Liver (tissue), 8 donors: ENCODE measurements at regions not wholly inside any gene's neighbourhood (a gene's known extent, or its start where the extent isn't known, plus 50 kb on each side); places are given as distances from the start of the nearest gene placed in this dataset.
"Not testable (repeated sequence)": the region's sequence is repeated elsewhere in the genome, so short reads cannot be mapped to it uniquely, and the experiment has no call there.

Experiments
- DNase-seq: peaks from one replicate; pipeline ENCODE4 v3.0.0-alpha.2; 2017; ENCODE audit warnings: low spot score
- H3K27ac ChIP-seq, 2 donors: one replicate each; pipeline ENCODE4 v1.7.0; 2013; ENCODE audit warnings: inconsistent platforms in 2 of 2, low read length in 2 of 2, control low read depth in 1 of 2, low read depth in 1 of 2, mild to moderate bottlenecking in 1 of 2
- H3K27me3 ChIP-seq, 4 donors: one replicate each; pipeline versions ENCODE4 v1.6.1 to v1.7.0; 2013; ENCODE audit warnings: low read length in 3 of 4, inconsistent platforms in 1 of 4, mild to moderate bottlenecking in 1 of 4, moderate library complexity in 1 of 4; ENCODE audit not compliant: control insufficient read depth in 4 of 4, insufficient read depth in 4 of 4
- H3K36me3 ChIP-seq, 4 donors: one replicate each; pipeline versions ENCODE4 v1.6.1 to v1.7.0; 2013; ENCODE audit warnings: low read length in 3 of 4, mild to moderate bottlenecking in 3 of 4, low read depth in 1 of 4, moderate library complexity in 1 of 4; ENCODE audit not compliant: control insufficient read depth in 4 of 4, insufficient read depth in 3 of 4
- H3K4me1 ChIP-seq, 4 donors: one replicate each; pipeline versions ENCODE4 v1.6.1 to v1.7.0; 2013; ENCODE audit warnings: low read length in 3 of 4, mild to moderate bottlenecking in 3 of 4, moderate library complexity in 1 of 4; ENCODE audit not compliant: control insufficient read depth in 4 of 4, insufficient read depth in 4 of 4
- H3K4me3 ChIP-seq, 3 donors: one replicate each; pipeline versions ENCODE4 v1.6.1 to v1.7.0; 2013; ENCODE audit warnings: low read length in 3 of 3, control low read depth in 1 of 3, low read depth in 1 of 3, mild to moderate bottlenecking in 1 of 3
- H3K9ac ChIP-seq, 2 donors: one replicate each; pipeline ENCODE4 v1.7.0; 2013; ENCODE audit warnings: low read length in 2 of 2, mild to moderate bottlenecking in 2 of 2, moderate library complexity in 2 of 2, control low read depth in 1 of 2, low read depth in 1 of 2
- H3K9me3 ChIP-seq, 4 donors: one replicate each; pipeline versions ENCODE4 v1.6.1 to v1.7.0; 2013; ENCODE audit warnings: low read length in 3 of 4; ENCODE audit not compliant: control insufficient read depth in 4 of 4
- EGR1 ChIP-seq, 2 donors: IDR thresholded peaks; 2 replicates each; pipeline ENCODE4 v1.6.1; 2016 to 2018; ENCODE audit warnings: antibody characterized with exemption in 2 of 2, low read depth in 2 of 2
- FOXA1 ChIP-seq: IDR thresholded peaks from 2 replicates; pipeline ENCODE4 v1.6.1; 2016; ENCODE audit warnings: antibody characterized with exemption
- FOXA2 ChIP-seq: IDR thresholded peaks from 2 replicates; pipeline ENCODE4 v1.6.1; 2016; ENCODE audit warnings: antibody characterized with exemption
- HNF4A ChIP-seq, 2 donors: conservative IDR thresholded peaks; 2 replicates each; pipeline ENCODE4 v1.6.1; 2016; ENCODE audit warnings: antibody characterized with exemption in 2 of 2, mild to moderate bottlenecking in 2 of 2
- JUND ChIP-seq, 2 donors: IDR thresholded peaks; 2 replicates each; pipeline ENCODE4 v1.6.1; 2016; ENCODE audit warnings: antibody characterized with exemption in 2 of 2
- RAD21 ChIP-seq, 2 donors: IDR thresholded peaks; 2 replicates each; pipeline ENCODE4 v1.6.1; 2016; ENCODE audit warnings: antibody characterized with exemption in 2 of 2, mild to moderate bottlenecking in 2 of 2
- RXRA ChIP-seq, 2 donors: IDR thresholded peaks; 2 replicates each; pipeline ENCODE4 v1.6.1; 2017 to 2018; ENCODE audit warnings: antibody characterized with exemption in 2 of 2, mild to moderate bottlenecking in 1 of 2
- SP1 ChIP-seq: IDR thresholded peaks from 2 replicates; pipeline ENCODE4 v1.6.1; 2018; ENCODE audit warnings: antibody characterized with exemption, mild to moderate bottlenecking
- YY1 ChIP-seq: IDR thresholded peaks from 2 replicates; pipeline ENCODE4 v1.6.1; 2016; ENCODE audit warnings: antibody characterized with exemption, mild to moderate bottlenecking
- WGBS: extraction: QIAGEN DNeasy Blood & Tissue Kit; methylation state at CpG from one replicate; pipeline ENCODE4 v1.1.7; 2013; 5-methylcytosine and 5-hydroxymethylcytosine counted together
- TF ChIP-seq, protein P1 (sequence below): IDR thresholded peaks from 2 replicates; pipeline ENCODE4 v1.6.1; 2016; ENCODE audit warnings: antibody characterized with exemption
- TF ChIP-seq, protein P2 (sequence below): IDR thresholded peaks from 2 replicates; pipeline ENCODE4 v1.6.1; 2016; ENCODE audit warnings: antibody characterized with exemption
- TF ChIP-seq, protein P3 (sequence below): fragments of 150-350 bp; IDR thresholded peaks from 2 replicates; pipeline ENCODE4 v1.5.1; 2017; ENCODE audit warnings: improper control_type of control experiment, low read depth, low read length; ENCODE audit not compliant: missing input control
- donor health status: healthy.
- donor health status: healthy.
- donor health status: healthy.
- donor health status: healthy.
- donor health status: healthy.

DNA sequence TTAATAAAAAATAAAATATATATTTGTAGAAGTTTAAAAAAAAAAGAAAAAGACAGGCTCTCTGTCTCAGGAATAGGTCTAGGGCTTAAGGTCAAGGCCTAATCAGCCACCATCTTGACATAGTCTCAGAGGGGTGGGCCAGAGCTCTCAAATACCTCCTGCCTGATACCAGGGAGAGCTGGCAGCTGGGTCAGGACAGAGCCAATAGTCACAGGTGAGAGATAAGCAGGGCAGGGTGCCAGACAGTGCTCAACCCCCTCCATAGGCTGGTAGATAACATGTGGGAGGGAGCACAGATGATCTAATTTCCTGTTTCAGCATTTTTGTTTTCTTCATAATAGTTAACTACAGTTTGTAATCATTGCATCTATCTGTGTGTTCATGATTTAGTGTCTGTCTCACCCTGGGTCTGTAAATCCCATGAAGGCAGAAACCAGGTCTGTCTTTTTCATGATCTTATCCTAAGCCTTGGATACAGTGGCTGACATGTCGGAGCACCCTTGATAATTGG lies 152.0 kb upstream of the GRIK3 start:
- peaks cover 0 to 3% (median 0%) of the 10 kb centered on the region in 4 donors for H3K9me3 ChIP-seq
- TF ChIP-seq FOXA1 (no peak), RAD21 (IDR thresholded peaks at IDR 0.05) (no peak), HNF4A (conservative IDR thresholded peaks at IDR 0.05) (no peak), EGR1 (IDR thresholded peaks at IDR 0.05; ENCODE audit: low read depth in 2 of 2) (no peak), FOXA2 (no peak), JUND (IDR thresholded peaks at IDR 0.05) (no peak), RXRA (IDR thresholded peaks at IDR 0.05) (no peak), SP1 (no peak)
- TF ChIP-seq, protein P1, sequence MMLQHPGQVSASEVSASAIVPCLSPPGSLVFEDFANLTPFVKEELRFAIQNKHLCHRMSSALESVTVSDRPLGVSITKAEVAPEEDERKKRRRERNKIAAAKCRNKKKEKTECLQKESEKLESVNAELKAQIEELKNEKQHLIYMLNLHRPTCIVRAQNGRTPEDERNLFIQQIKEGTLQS = no peak
- TF ChIP-seq, protein P2, sequence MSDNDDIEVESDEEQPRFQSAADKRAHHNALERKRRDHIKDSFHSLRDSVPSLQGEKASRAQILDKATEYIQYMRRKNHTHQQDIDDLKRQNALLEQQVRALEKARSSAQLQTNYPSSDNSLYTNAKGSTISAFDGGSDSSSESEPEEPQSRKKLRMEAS = no peak
- TF ChIP-seq, protein P3, sequence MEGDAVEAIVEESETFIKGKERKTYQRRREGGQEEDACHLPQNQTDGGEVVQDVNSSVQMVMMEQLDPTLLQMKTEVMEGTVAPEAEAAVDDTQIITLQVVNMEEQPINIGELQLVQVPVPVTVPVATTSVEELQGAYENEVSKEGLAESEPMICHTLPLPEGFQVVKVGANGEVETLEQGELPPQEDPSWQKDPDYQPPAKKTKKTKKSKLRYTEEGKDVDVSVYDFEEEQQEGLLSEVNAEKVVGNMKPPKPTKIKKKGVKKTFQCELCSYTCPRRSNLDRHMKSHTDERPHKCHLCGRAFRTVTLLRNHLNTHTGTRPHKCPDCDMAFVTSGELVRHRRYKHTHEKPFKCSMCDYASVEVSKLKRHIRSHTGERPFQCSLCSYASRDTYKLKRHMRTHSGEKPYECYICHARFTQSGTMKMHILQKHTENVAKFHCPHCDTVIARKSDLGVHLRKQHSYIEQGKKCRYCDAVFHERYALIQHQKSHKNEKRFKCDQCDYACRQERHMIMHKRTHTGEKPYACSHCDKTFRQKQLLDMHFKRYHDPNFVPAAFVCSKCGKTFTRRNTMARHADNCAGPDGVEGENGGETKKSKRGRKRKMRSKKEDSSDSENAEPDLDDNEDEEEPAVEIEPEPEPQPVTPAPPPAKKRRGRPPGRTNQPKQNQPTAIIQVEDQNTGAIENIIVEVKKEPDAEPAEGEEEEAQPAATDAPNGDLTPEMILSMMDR = no peak
- H3K36me3 ChIP-seq = no peaks in the 10 kb centered on the region
- H3K27ac ChIP-seq = no peak overlapping the region
- no peak overlapping the region for H3K9ac ChIP-seq
- H3K27me3 ChIP-seq = peaks cover 0 to 4% (median 1%) of the 10 kb centered on the region in 4 donors
- WGBS = 83% methylated on average over 1 of the region's 1 CpG
- no peak overlapping the region for H3K4me3 ChIP-seq
- DNase-seq = no peak
- no peaks in the 10 kb centered on the region for H3K4me1 ChIP-seq

DNA sequence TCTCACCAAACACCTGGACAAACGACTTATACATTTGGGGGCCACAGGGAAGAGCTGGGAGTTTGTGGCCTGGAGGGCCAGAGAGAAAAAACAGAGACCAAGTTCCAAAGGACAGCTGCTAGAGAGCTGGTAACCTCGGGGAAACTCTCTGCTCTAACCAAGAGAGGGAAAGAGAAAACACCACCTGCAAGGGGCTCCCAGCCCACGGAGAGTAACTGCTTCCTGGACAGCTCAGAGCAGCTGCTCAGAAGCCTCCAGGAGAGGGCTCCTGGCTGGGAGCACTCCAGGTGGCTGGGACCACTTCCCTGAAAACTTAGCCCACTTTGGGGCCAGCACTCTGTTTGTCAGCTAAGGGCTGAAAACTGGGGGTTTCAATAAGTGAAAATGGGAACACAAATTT lies 154.8 kb upstream of the GRIK3 start:
- H3K27me3 ChIP-seq = peaks cover 0 to 7% (median 1%) of the 10 kb centered on the region in 4 donors
- peaks cover 0 to 4% (median 0%) of the 10 kb centered on the region in 4 donors for H3K9me3 ChIP-seq
- no peak for DNase-seq
- H3K4me3 ChIP-seq = no peak overlapping the region
- no peaks in the 10 kb centered on the region for H3K36me3 ChIP-seq
- H3K27ac ChIP-seq = no peak overlapping the region
- 33% methylated on average over 3 of the region's 3 CpGs for WGBS
- H3K9ac ChIP-seq = no peak overlapping the region
- no peak for TF ChIP-seq YY1
- no peaks in the 10 kb centered on the region for H3K4me1 ChIP-seq

DNA sequence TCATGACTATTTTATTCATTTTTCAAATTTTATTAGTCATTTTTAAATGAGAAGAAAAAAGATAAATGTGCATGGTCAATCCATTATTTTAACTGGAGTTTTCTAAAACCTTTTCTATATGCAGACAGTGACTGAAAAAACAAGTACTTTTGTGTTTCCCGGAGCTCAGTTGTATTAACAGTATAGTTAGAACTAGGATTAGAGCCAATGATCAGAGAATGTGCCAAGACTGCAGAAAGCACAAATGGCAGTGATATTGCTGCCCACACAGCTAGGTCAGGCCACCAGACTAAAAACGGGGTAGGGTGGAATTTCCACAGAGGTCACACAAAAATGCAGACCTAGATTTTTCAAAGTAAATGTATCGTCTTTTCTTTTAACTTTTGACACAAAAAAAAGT lies 163.1 kb upstream of the GRIK3 start:
- Histone ChIP-seq H3K4me3 (no peak overlapping the region), H3K9me3 (peaks cover 0 to 4% (median 4%) of the 10 kb centered on the region in 4 donors), H3K27ac (no peak overlapping the region), H3K36me3 (no peaks in the 10 kb centered on the region), H3K9ac (no peak overlapping the region), H3K27me3 (peaks cover 0 to 4% (median 0%) of the 10 kb centered on the region in 4 donors), H3K4me1 (no peaks in the 10 kb centered on the region)
- no peak for DNase-seq
- TF ChIP-seq, protein P1 = no peak
- TF ChIP-seq JUND (IDR thresholded peaks at IDR 0.05) = no peak
- TF ChIP-seq, protein P2 = no peak
- WGBS = 58% methylated on average over 3 of the region's 3 CpGs

DNA sequence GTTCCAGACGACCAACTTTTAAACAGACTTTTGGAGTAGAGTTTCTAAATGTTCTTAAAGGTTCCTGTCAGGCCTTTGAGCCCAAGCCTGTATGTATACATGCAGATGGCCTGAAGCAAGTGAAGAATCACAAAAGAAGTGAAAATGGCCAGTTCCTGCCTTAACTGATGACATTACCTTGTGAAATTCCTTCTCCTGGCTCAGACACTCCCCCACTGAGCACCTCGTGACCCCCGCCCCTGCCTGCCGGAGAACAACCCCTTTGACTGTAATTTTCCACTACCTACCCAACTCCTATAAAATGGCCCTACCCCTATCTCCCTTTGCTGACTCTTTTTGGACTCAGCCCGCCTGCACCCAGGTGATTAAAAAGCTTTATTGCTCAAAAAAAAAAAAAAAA lies 180.0 kb upstream of the GRIK3 start:
- not testable (repeated sequence) for H3K9me3 ChIP-seq, DNase-seq, H3K27me3 ChIP-seq, H3K4me3 ChIP-seq, H3K4me1 ChIP-seq, H3K9ac ChIP-seq, H3K36me3 ChIP-seq, H3K27ac ChIP-seq
- WGBS = 44% methylated on average over 5 of the region's 5 CpGs
